WTC11 (cell line): ENCODE measurements at regions not wholly inside any gene's neighbourhood (a gene's known extent, or its start where the extent isn't known, plus 50 kb on each side); places are given as distances from the start of the nearest gene placed in this dataset.

Experiments
- ATAC-seq: fragments of 200-7000 bp; cut with Tn5 transposase; 2 replicates; pipeline ENCODE4 v1.10.0; 2021; ENCODE audit warnings: mild to moderate bottlenecking, moderate library complexity
- CTCF ChIA-PET: fragments of 300-600 bp; sonication (Branson Sonifier 250); formaldehyde crosslinking; loops from one replicate; lab custom pipeline; 2021; ENCODE audit warnings: antibody characterized with exemption; lab: Charles Lee
- POLR2A ChIA-PET: fragments of 350-600 bp; sonication (Branson Sonifier 250); formaldehyde crosslinking; loops from one replicate; lab custom pipeline; 2021; ENCODE audit warnings: antibody characterized with exemption; lab: Charles Lee
- DNase-seq: peaks from one replicate; pipeline ENCODE4 v3.0.0; 2021; ENCODE audit warnings: low spot score
- H3K27ac Mint-ChIP-seq: 2 replicates; pipeline ENCODE4 v1.8.0; 2021; ENCODE audit warnings: mixed read lengths
- H3K27me3 Mint-ChIP-seq: 2 replicates; pipeline ENCODE4 v1.8.0; 2021; ENCODE audit warnings: low read depth, mild to moderate bottlenecking, moderate library complexity, mixed read lengths
- H3K36me3 Mint-ChIP-seq: 2 replicates; pipeline ENCODE4 v1.8.0; 2021; ENCODE audit warnings: mixed read lengths
- H3K4me1 Mint-ChIP-seq: 2 replicates; pipeline ENCODE4 v1.8.0; 2022; ENCODE audit warnings: mixed read lengths
- H3K4me3 Mint-ChIP-seq: 2 replicates; pipeline ENCODE4 v1.8.0; 2021; ENCODE audit warnings: mild to moderate bottlenecking, moderate library complexity, mixed read lengths
- H3K9me3 Mint-ChIP-seq: 2 replicates; pipeline ENCODE4 v1.8.0; 2021; ENCODE audit warnings: mixed read lengths
- CREM ChIP-seq: sonication (generic); formaldehyde crosslinking; IDR thresholded peaks from 2 replicates; pipeline ENCODE4 v1.8.1; 2022; ENCODE audit warnings: mild to moderate bottlenecking, missing genetic modification reagents, moderate library complexity
- ELF4 ChIP-seq: sonication (generic); formaldehyde crosslinking; IDR thresholded peaks from 2 replicates; pipeline ENCODE4 v1.8.1; 2022; ENCODE audit warnings: low read depth, mild to moderate bottlenecking, moderate library complexity, missing genetic modification reagents
- FOXJ3 ChIP-seq: sonication (generic); formaldehyde crosslinking; IDR thresholded peaks from 2 replicates; pipeline ENCODE4 v1.9.0; 2021; ENCODE audit warnings: missing genetic modification reagents, mild to moderate bottlenecking, borderline replicate concordance
- MYBL2 ChIP-seq: sonication (generic); formaldehyde crosslinking; IDR thresholded peaks from 2 replicates; pipeline ENCODE4 v1.8.1; 2023; ENCODE audit warnings: mild to moderate bottlenecking, moderate library complexity, missing genetic modification reagents
- NFYB ChIP-seq: sonication (generic); formaldehyde crosslinking; conservative IDR thresholded peaks from 2 replicates; pipeline ENCODE4 v1.8.0; 2022; ENCODE audit warnings: low read depth, missing genetic modification reagents
- NR1H2 ChIP-seq: sonication (generic); formaldehyde crosslinking; IDR thresholded peaks from 2 replicates; pipeline ENCODE4 v1.9.0; 2021; ENCODE audit warnings: mild to moderate bottlenecking, moderate library complexity, missing genetic modification reagents
- NR3C1 ChIP-seq: sonication (generic); formaldehyde crosslinking; conservative IDR thresholded peaks from 2 replicates; pipeline ENCODE4 v1.8.1; 2023; ENCODE audit warnings: low read depth, mild to moderate bottlenecking, missing genetic modification reagents
- PRRX2 ChIP-seq: fragments of 250-450 bp; sonication (Bioruptor Pico); IDR thresholded peaks from 2 replicates; pipeline ENCODE4 v1.8.0; 2021; ENCODE audit warnings: mild to moderate bottlenecking
- RORB ChIP-seq: fragments of 250-450 bp; sonication (Bioruptor Pico); IDR thresholded peaks from 2 replicates; pipeline ENCODE4 v1.9.0; 2021; ENCODE audit warnings: mild to moderate bottlenecking
- ZNF121 ChIP-seq: sonication (generic); formaldehyde crosslinking; IDR thresholded peaks from 2 replicates; pipeline ENCODE4 v1.8.0; 2023; ENCODE audit warnings: missing genetic modification reagents
- ZNF232 ChIP-seq: sonication (generic); formaldehyde crosslinking; IDR thresholded peaks from 2 replicates; pipeline ENCODE4 v1.8.0; 2022; ENCODE audit warnings: mild to moderate bottlenecking, missing genetic modification reagents
- ZNF671 ChIP-seq: fragments of 250-450 bp; sonication (Bioruptor Pico); IDR thresholded peaks from 2 replicates; pipeline ENCODE4 v1.8.0; 2021; ENCODE audit warnings: mild to moderate bottlenecking
- TF ChIP-seq, protein P1 (sequence below): fragments of 250-450 bp; sonication (Bioruptor Pico); IDR thresholded peaks from 2 replicates; pipeline ENCODE4 v1.8.0; 2021; ENCODE audit warnings: mild to moderate bottlenecking
- TF ChIP-seq, protein P2 (sequence below): sonication (generic); formaldehyde crosslinking; IDR thresholded peaks from 2 replicates; pipeline ENCODE4 v1.8.1; 2023; ENCODE audit warnings: mild to moderate bottlenecking, missing genetic modification reagents, moderate library complexity
- TF ChIP-seq, protein P3 (sequence below): sonication (generic); formaldehyde crosslinking; conservative IDR thresholded peaks from 2 replicates; pipeline ENCODE4 v1.8.1; 2023; ENCODE audit warnings: mild to moderate bottlenecking, low read depth, missing genetic modification reagents, moderate library complexity
- TF ChIP-seq, protein P4 (sequence below): fragments of 250-450 bp; sonication (Bioruptor Pico); conservative IDR thresholded peaks from 2 replicates; pipeline ENCODE4 v1.9.0; 2021; ENCODE audit warnings: mild to moderate bottlenecking
- TF ChIP-seq, protein P5 (sequence below): fragments of 250-450 bp; sonication (Bioruptor Pico); IDR thresholded peaks from 2 replicates; pipeline ENCODE4 v1.9.0; 2021; ENCODE audit warnings: mild to moderate bottlenecking
- TF ChIP-seq, protein P6 (sequence below): fragments of 250-450 bp; sonication (Bioruptor Pico); IDR thresholded peaks from 2 replicates; pipeline ENCODE4 v1.9.0; 2021; ENCODE audit warnings: mild to moderate bottlenecking
- TF ChIP-seq, protein P7 (sequence below): sonication (generic); formaldehyde crosslinking; IDR thresholded peaks from 2 replicates; pipeline ENCODE4 v1.8.1; 2022; ENCODE audit warnings: mild to moderate bottlenecking, moderate library complexity, missing genetic modification reagents

DNA sequence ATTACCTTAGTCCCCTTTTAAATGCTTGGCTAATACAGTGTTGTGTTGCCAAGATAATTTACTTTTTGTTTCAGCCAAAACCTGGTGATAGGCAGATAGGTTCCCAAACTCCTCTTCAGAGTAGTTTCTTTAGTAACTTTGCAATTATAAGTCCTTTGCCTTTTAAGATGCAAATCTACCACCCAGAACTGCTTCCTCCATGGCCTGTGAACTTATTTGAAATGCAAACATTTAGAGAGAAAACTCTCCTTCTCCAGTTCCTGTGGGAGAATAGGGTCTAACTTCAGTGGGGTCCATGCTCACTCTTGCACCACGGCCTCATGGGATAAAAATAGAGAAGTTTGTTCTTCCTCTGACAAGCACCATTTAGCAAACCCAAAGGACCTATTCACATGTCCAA is 1955.4 kb upstream of the CDH6 start:
- ATAC-seq, result peak; percentile 78
- H3K27me3 Mint-ChIP-seq, result no peaks in the 10 kb centered on the region
- CTCF ChIA-PET, result no interaction called here
- TF ChIP-seq ELF4 (CRISPR knock-in tag), result no peak
- TF ChIP-seq, protein P1, sequence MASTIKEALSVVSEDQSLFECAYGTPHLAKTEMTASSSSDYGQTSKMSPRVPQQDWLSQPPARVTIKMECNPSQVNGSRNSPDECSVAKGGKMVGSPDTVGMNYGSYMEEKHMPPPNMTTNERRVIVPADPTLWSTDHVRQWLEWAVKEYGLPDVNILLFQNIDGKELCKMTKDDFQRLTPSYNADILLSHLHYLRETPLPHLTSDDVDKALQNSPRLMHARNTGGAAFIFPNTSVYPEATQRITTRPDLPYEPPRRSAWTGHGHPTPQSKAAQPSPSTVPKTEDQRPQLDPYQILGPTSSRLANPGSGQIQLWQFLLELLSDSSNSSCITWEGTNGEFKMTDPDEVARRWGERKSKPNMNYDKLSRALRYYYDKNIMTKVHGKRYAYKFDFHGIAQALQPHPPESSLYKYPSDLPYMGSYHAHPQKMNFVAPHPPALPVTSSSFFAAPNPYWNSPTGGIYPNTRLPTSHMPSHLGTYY (CRISPR knock-in tag), result no peak
- no peak for TF ChIP-seq ZNF671 (CRISPR knock-in tag)
- TF ChIP-seq, protein P2, sequence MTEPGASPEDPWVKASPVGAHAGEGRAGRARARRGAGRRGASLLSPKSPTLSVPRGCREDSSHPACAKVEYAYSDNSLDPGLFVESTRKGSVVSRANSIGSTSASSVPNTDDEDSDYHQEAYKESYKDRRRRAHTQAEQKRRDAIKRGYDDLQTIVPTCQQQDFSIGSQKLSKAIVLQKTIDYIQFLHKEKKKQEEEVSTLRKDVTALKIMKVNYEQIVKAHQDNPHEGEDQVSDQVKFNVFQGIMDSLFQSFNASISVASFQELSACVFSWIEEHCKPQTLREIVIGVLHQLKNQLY, result no peak
- TF ChIP-seq, protein P3, sequence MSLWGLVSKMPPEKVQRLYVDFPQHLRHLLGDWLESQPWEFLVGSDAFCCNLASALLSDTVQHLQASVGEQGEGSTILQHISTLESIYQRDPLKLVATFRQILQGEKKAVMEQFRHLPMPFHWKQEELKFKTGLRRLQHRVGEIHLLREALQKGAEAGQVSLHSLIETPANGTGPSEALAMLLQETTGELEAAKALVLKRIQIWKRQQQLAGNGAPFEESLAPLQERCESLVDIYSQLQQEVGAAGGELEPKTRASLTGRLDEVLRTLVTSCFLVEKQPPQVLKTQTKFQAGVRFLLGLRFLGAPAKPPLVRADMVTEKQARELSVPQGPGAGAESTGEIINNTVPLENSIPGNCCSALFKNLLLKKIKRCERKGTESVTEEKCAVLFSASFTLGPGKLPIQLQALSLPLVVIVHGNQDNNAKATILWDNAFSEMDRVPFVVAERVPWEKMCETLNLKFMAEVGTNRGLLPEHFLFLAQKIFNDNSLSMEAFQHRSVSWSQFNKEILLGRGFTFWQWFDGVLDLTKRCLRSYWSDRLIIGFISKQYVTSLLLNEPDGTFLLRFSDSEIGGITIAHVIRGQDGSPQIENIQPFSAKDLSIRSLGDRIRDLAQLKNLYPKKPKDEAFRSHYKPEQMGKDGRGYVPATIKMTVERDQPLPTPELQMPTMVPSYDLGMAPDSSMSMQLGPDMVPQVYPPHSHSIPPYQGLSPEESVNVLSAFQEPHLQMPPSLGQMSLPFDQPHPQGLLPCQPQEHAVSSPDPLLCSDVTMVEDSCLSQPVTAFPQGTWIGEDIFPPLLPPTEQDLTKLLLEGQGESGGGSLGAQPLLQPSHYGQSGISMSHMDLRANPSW, result no peak
- TF ChIP-seq PRRX2 (CRISPR knock-in tag), result no peak
- TF ChIP-seq NR3C1, result no peak
- no peak for TF ChIP-seq FOXJ3 (CRISPR knock-in tag)
- TF ChIP-seq NFYB (CRISPR knock-in tag), result no peak
- TF ChIP-seq, protein P4, sequence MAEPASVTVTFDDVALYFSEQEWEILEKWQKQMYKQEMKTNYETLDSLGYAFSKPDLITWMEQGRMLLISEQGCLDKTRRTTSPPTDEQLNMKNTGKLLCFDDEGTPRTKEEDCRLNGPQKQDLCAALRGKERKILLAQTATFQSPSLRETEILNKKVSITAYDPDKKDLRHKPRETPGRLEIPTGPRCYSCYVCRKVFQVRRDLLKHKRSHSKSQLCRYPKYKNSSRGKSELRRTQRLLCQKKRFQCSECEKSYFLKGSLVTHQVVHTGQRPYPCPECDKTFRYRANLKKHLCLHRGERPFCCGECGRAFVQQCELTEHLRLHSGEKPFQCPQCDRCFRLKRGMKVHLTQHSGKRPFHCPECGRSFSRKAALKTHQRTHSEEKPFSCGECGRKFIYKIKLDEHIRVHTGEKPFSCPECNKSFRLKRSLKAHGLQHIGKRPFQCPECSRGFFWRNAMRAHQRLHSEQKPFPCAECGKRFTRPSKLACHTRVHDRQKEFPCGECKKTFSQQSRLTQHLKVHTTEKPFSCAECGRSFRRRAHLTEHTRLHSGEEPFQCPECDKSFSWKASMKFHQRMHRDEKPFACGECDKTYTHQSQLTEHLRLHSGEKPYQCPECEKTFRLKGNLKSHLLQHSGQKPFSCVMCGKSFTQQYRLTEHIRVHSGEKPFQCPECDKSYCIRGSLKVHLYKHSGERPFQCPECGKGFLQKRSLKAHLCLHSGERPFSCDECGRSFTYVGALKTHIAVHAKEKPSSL (CRISPR knock-in tag), result no peak
- TF ChIP-seq, protein P5, sequence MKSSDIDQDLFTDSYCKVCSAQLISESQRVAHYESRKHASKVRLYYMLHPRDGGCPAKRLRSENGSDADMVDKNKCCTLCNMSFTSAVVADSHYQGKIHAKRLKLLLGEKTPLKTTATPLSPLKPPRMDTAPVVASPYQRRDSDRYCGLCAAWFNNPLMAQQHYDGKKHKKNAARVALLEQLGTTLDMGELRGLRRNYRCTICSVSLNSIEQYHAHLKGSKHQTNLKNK (CRISPR knock-in tag), result no peak
- TF ChIP-seq, protein P6, sequence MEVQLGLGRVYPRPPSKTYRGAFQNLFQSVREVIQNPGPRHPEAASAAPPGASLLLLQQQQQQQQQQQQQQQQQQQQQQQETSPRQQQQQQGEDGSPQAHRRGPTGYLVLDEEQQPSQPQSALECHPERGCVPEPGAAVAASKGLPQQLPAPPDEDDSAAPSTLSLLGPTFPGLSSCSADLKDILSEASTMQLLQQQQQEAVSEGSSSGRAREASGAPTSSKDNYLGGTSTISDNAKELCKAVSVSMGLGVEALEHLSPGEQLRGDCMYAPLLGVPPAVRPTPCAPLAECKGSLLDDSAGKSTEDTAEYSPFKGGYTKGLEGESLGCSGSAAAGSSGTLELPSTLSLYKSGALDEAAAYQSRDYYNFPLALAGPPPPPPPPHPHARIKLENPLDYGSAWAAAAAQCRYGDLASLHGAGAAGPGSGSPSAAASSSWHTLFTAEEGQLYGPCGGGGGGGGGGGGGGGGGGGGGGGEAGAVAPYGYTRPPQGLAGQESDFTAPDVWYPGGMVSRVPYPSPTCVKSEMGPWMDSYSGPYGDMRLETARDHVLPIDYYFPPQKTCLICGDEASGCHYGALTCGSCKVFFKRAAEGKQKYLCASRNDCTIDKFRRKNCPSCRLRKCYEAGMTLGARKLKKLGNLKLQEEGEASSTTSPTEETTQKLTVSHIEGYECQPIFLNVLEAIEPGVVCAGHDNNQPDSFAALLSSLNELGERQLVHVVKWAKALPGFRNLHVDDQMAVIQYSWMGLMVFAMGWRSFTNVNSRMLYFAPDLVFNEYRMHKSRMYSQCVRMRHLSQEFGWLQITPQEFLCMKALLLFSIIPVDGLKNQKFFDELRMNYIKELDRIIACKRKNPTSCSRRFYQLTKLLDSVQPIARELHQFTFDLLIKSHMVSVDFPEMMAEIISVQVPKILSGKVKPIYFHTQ (CRISPR knock-in tag), result no peak
- no peak for TF ChIP-seq MYBL2 (CRISPR knock-in tag)
- no peak for TF ChIP-seq ZNF121 (CRISPR knock-in tag)
- no peak for TF ChIP-seq NR1H2 (CRISPR knock-in tag)
- no peak for TF ChIP-seq CREM (CRISPR knock-in tag)
- no peak for TF ChIP-seq RORB
- TF ChIP-seq ZNF232, result no peak
- TF ChIP-seq, protein P7, sequence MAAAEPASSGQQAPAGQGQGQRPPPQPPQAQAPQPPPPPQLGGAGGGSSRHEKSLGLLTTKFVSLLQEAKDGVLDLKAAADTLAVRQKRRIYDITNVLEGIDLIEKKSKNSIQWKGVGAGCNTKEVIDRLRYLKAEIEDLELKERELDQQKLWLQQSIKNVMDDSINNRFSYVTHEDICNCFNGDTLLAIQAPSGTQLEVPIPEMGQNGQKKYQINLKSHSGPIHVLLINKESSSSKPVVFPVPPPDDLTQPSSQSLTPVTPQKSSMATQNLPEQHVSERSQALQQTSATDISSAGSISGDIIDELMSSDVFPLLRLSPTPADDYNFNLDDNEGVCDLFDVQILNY (CRISPR knock-in tag), result no peak
- peak overlapping the region; percentile 92 for H3K27ac Mint-ChIP-seq
- DNase-seq, result no peak
- POLR2A ChIA-PET, result no interaction called here
- peaks cover 31% of the 10 kb centered on the region for H3K9me3 Mint-ChIP-seq
- peaks cover 39% of the 10 kb centered on the region for H3K4me1 Mint-ChIP-seq
- peaks cover 13% of the 10 kb centered on the region; the same call in 1 of the 2 replicates for H3K36me3 Mint-ChIP-seq
- peak overlapping the region; percentile 10; the same call in 1 of the 2 replicates for H3K4me3 Mint-ChIP-seq
